Body of pancreas (tissue), 4 donors: ENCODE measurements at regions not wholly inside any gene's neighbourhood (a gene's known extent, or its start where the extent isn't known, plus 50 kb on each side); places are given as distances from the start of the nearest gene placed in this dataset.
A peak's percentile ranks its signal among the peaks of the same experiment; 100 is the strongest.

Experiments
- ATAC-seq: fragments of 150-250 bp; one replicate; pipeline ENCODE4 v1.9.1; 2016
- DNase-seq, 4 donors: peaks; one replicate each; pipeline ENCODE4 v3.0.0-alpha.2; 2019
- H3K27ac ChIP-seq, 4 donors: fragments of 200-600 bp; sonication (generic); 1 replicate in 3 of 4; 2 replicates in 1 of 4; pipeline versions ENCODE4 v1.5.1 to v1.6.1; 2016 to 2019; ENCODE audit warnings: mild to moderate bottlenecking in 1 of 4, mixed read lengths in 1 of 4, moderate library complexity in 1 of 4
- H3K27me3 ChIP-seq, 2 donors: fragments of 200-600 bp; sonication (generic); one replicate each; pipeline ENCODE4 v1.6.0; 2016; ENCODE audit warnings: mild to moderate bottlenecking in 1 of 2
- H3K36me3 ChIP-seq, 2 donors: fragments of 200-600 bp; sonication (generic); replicated peaks in 1 of 2; 2 replicates each; pipeline ENCODE4 v1.5.1; 2016; ENCODE audit warnings: low read depth in 2 of 2; ENCODE audit not compliant: insufficient read depth in 1 of 2
- H3K4me1 ChIP-seq: fragments of 200-600 bp; sonication (generic); one replicate; pipeline ENCODE4 v1.6.0; 2016
- H3K4me3 ChIP-seq, 2 donors: fragments of 200-600 bp; sonication (generic); 1 replicate in 1 of 2; 2 replicates in 1 of 2; pipeline ENCODE4 v1.5.1; 2016 to 2019
- H3K9me3 ChIP-seq, 3 donors: fragments of 200-600 bp; sonication (generic); 1 replicate in 2 of 3; 2 replicates in 1 of 3; pipeline ENCODE4 v1.5.1; 2016
- POLR2A ChIP-seq, 3 donors: fragments of 450-650 bp; IDR thresholded peaks; one replicate each; pipeline ENCODE4 v1.6.1; 2016; ENCODE audit warnings: antibody characterized with exemption in 3 of 3, mild to moderate bottlenecking in 2 of 3
- WGBS, 2 donors: methylation state at CpG; one replicate each; pipeline ENCODE4 v1.1.5; 2017; 5-methylcytosine and 5-hydroxymethylcytosine counted together
- intact Hi-C: fragments of 100-400 bp; cut with DNase I; formaldehyde crosslinking; loops from one replicate; pipeline ENCODE4 v1.15.1; 2023
- TF ChIP-seq, protein P1 (sequence below), 7 experiments: fragments of 450-650 bp in 4 of 7; fragments of 200-600 bp in 3 of 7; sonication (generic) in 3 of 7; IDR thresholded peaks; one replicate each; pipeline ENCODE4 v1.5.1; 2016 to 2019; ENCODE audit warnings: antibody characterized with exemption in 7 of 7

- Histone ChIP-seq H3K4me3 (no peak overlapping the region), H3K9me3 (no peaks in the 10 kb centered on the region), H3K27ac (peak overlapping the region in 3 of 4 donors; percentile 34 to 72 (median 67)), H3K27me3 (no peaks in the 10 kb centered on the region), H3K36me3 (no peaks in the 10 kb centered on the region), H3K4me1 (peaks cover 7% of the 10 kb centered on the region)
- intact Hi-C loops = no loop called here
- no peak for ATAC-seq
- 51% methylated on average over 3 of the region's 3 CpGs for WGBS, 2 donors
- DNase-seq = no peak
- TF ChIP-seq, protein P1, sequence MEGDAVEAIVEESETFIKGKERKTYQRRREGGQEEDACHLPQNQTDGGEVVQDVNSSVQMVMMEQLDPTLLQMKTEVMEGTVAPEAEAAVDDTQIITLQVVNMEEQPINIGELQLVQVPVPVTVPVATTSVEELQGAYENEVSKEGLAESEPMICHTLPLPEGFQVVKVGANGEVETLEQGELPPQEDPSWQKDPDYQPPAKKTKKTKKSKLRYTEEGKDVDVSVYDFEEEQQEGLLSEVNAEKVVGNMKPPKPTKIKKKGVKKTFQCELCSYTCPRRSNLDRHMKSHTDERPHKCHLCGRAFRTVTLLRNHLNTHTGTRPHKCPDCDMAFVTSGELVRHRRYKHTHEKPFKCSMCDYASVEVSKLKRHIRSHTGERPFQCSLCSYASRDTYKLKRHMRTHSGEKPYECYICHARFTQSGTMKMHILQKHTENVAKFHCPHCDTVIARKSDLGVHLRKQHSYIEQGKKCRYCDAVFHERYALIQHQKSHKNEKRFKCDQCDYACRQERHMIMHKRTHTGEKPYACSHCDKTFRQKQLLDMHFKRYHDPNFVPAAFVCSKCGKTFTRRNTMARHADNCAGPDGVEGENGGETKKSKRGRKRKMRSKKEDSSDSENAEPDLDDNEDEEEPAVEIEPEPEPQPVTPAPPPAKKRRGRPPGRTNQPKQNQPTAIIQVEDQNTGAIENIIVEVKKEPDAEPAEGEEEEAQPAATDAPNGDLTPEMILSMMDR (IDR thresholded peaks at IDR 0.05) = no peak
- TF ChIP-seq POLR2A (IDR thresholded peaks at IDR 0.05) = no peak
Measured at GRCh38 chr6:47153404-47153755, 111.2 kb upstream of the ADGRF1 start.

- WGBS, 2 donors = 71 to 77% methylated on average over 3 of the region's 3 CpGs
- intact Hi-C loops = no loop called here
- DNase-seq (peak in 1 of 4 donors; percentile 16), ATAC-seq (peak; percentile 86)
- Histone ChIP-seq H3K4me3 (no peak overlapping the region), H3K36me3 (no peaks in the 10 kb centered on the region), H3K27me3 (no peaks in the 10 kb centered on the region), H3K9me3 (no peaks in the 10 kb centered on the region), H3K27ac (peak overlapping the region; percentile 22 to 72 (median 50)), H3K4me1 (peaks cover 9% of the 10 kb centered on the region)
- no peak for TF ChIP-seq POLR2A (IDR thresholded peaks at IDR 0.05)
- TF ChIP-seq, protein P1 (IDR thresholded peaks at IDR 0.05) = no peak
Measured at GRCh38 chr6:47152666-47153403, 110.7 kb upstream of the ADGRF1 start.

GRCh38 chr6:47151232-47151898 lies 109.2 kb upstream of the ADGRF1 start:
- TF ChIP-seq, protein P1 (IDR thresholded peaks at IDR 0.05) = no peak
- TF ChIP-seq POLR2A (IDR thresholded peaks at IDR 0.05) = no peak
- WGBS, 2 donors = 82 to 83% methylated on average over 8 of the region's 8 CpGs
- DNase-seq = no peak
- no peak overlapping the region for H3K27ac ChIP-seq
- intact Hi-C loops = no loop called here
- H3K27me3 ChIP-seq = no peaks in the 10 kb centered on the region
- H3K4me3 ChIP-seq = no peak overlapping the region
- H3K4me1 ChIP-seq = peaks cover 23% of the 10 kb centered on the region
- no peaks in the 10 kb centered on the region for H3K9me3 ChIP-seq
- no peaks in the 10 kb centered on the region for H3K36me3 ChIP-seq
- no peak for ATAC-seq

- intact Hi-C loops = no loop called here
- H3K4me3 ChIP-seq = no peak overlapping the region
Measured at GRCh38 chr6:47149554-47149953, 107.4 kb upstream of the ADGRF1 start.

More at GRCh38 chr6:47149554-47149953, 107.4 kb upstream of the ADGRF1 start:
- Histone ChIP-seq H3K9me3 (no peaks in the 10 kb centered on the region), H3K27me3 (no peaks in the 10 kb centered on the region), H3K27ac (no peak overlapping the region), H3K4me1 (peaks cover 31% of the 10 kb centered on the region), H3K36me3 (no peaks in the 10 kb centered on the region)
- ATAC-seq (no peak), DNase-seq (no peak)
- TF ChIP-seq, protein P1 (IDR thresholded peaks at IDR 0.05) = no peak
- TF ChIP-seq POLR2A (IDR thresholded peaks at IDR 0.05) = no peak
- WGBS, 2 donors = 68 to 74% methylated on average over 2 of the region's 2 CpGs
